Neural cell (in vitro differentiated cells): ENCODE measurements at regions not wholly inside any gene's neighbourhood (a gene's known extent, or its start where the extent isn't known, plus 50 kb on each side); places are given as distances from the start of the nearest gene placed in this dataset.

Source experiments
- H2AFZ ChIP-seq: fragments of 200-600, 300-800 bp; sonication (generic), shearing (Covaris generic); 2 replicates; pipeline ENCODE4 v1.6.0; 2014; ENCODE audit warnings: low read depth, mild to moderate bottlenecking, antibody characterized with exemption, low read length, moderate library complexity
- H3F3A ChIP-seq: fragments of 200-600 bp; shearing (Covaris generic); 2 replicates; pipeline ENCODE4 v1.6.1; 2016; ENCODE audit warnings: mild to moderate bottlenecking, moderate library complexity, mixed read lengths, antibody characterized with exemption, low read length; ENCODE audit not compliant: insufficient read depth, poor library complexity, severe bottlenecking
- H3K27ac ChIP-seq: fragments of 200-600, 300-800 bp; sonication (generic), shearing (Covaris generic); 2 replicates; pipeline ENCODE4 v1.5.1; 2014; ENCODE audit warnings: mild to moderate bottlenecking, low read length, moderate library complexity
- H3K27me3 ChIP-seq: fragments of 300-800, 200-600 bp; sonication (generic), shearing (Covaris generic); 2 replicates; pipeline ENCODE4 v1.6.0; 2014; ENCODE audit warnings: mild to moderate bottlenecking, low read depth, low read length, moderate library complexity; ENCODE audit not compliant: insufficient read depth
- H3K36me3 ChIP-seq: fragments of 300-800, 200-600 bp; sonication (generic), shearing (Covaris generic); 2 replicates; pipeline ENCODE4 v1.5.1; 2014; ENCODE audit warnings: mild to moderate bottlenecking, antibody characterized with exemption, low read length, moderate library complexity; ENCODE audit not compliant: insufficient read depth
- H3K4me2 ChIP-seq: fragments of 300-800, 200-600 bp; sonication (generic), shearing (Covaris generic); 2 replicates; pipeline ENCODE4 v1.6.0; 2014; ENCODE audit warnings: mild to moderate bottlenecking, low read length
- H3K4me3 ChIP-seq: fragments of 300-800, 200-600 bp; sonication (generic), shearing (Covaris generic); 2 replicates; pipeline ENCODE4 v1.5.1; 2014; ENCODE audit warnings: mild to moderate bottlenecking, low read length, moderate library complexity
- H3K79me2 ChIP-seq: fragments of 200-600 bp; shearing (Covaris generic); replicated peaks from 2 replicates; pipeline ENCODE4 v1.6.0; 2014; ENCODE audit warnings: mild to moderate bottlenecking, low read length, moderate library complexity; ENCODE audit not compliant: insufficient read depth
- H3K9ac ChIP-seq: fragments of 300-800, 200-600 bp; sonication (generic), shearing (Covaris generic); 2 replicates; pipeline ENCODE4 v1.6.1; 2016; ENCODE audit warnings: mild to moderate bottlenecking, low read length, mixed read lengths
- H3K9me2 ChIP-seq: fragments of 200-600 bp; shearing (Covaris generic); 2 replicates; pipeline ENCODE4 v1.6.1; 2016; ENCODE audit warnings: mild to moderate bottlenecking, low read length, mixed read lengths; ENCODE audit not compliant: insufficient read depth
- H3K9me3 ChIP-seq: fragments of 200-600, 300-800 bp; sonication (generic), shearing (Covaris generic); 2 replicates; pipeline ENCODE4 v1.6.1; 2016; ENCODE audit warnings: mild to moderate bottlenecking, mixed run types, low read length, moderate library complexity, mixed read lengths
- H4K20me1 ChIP-seq: fragments of 200-600 bp; shearing (Covaris generic); 2 replicates; pipeline ENCODE4 v1.6.1; 2016; ENCODE audit warnings: mild to moderate bottlenecking, mixed run types; ENCODE audit not compliant: insufficient read depth
- CTCF ChIP-seq: fragments of 450-650 bp; IDR thresholded peaks from 2 replicates; pipeline ENCODE4 v1.5.1; 2014; ENCODE audit warnings: antibody characterized with exemption, mild to moderate bottlenecking, moderate library complexity; ENCODE audit not compliant: poor library complexity, severe bottlenecking
- EP300 ChIP-seq: fragments of 450-650 bp; conservative IDR thresholded peaks from 2 replicates; pipeline ENCODE4 v1.6.1; 2014; ENCODE audit warnings: antibody characterized with exemption, mild to moderate bottlenecking, moderate library complexity; ENCODE audit not compliant: poor library complexity, severe bottlenecking
- EZH2 ChIP-seq: fragments of 200-600, 300-800 bp; shearing (Covaris generic), sonication (generic); IDR thresholded peaks from 2 replicates; pipeline ENCODE4 v1.6.1; 2014; ENCODE audit warnings: antibody characterized with exemption, low read length, borderline replicate concordance, mild to moderate bottlenecking; ENCODE audit not compliant: insufficient read depth, poor library complexity, severe bottlenecking
- MXI1 ChIP-seq: fragments of 450-650 bp; conservative IDR thresholded peaks from 2 replicates; pipeline ENCODE4 v1.6.1; 2014; ENCODE audit warnings: antibody characterized with exemption, mild to moderate bottlenecking; ENCODE audit not compliant: poor library complexity, severe bottlenecking
- POLR2AphosphoS5 ChIP-seq: IDR thresholded peaks from 2 replicates; pipeline ENCODE4 v1.6.1; 2012
- RAD21 ChIP-seq: fragments of 450-650 bp; conservative IDR thresholded peaks from 2 replicates; pipeline ENCODE4 v1.6.1; 2014; ENCODE audit warnings: antibody characterized with exemption, mild to moderate bottlenecking, moderate library complexity
- SMC3 ChIP-seq: fragments of 450-650 bp; conservative IDR thresholded peaks from 2 replicates; pipeline ENCODE4 v1.6.1; 2014; ENCODE audit warnings: antibody characterized with exemption, mild to moderate bottlenecking, moderate library complexity; ENCODE audit not compliant: poor library complexity
- TAF1 ChIP-seq: IDR thresholded peaks from 2 replicates; pipeline ENCODE4 v1.6.1; 2012; ENCODE audit warnings: low read depth
- TF ChIP-seq, protein P1 (sequence below): IDR thresholded peaks from 2 replicates; pipeline ENCODE4 v1.6.1; 2012; ENCODE audit warnings: borderline replicate concordance

GRCh38 chr1:219398815-219399396, 214.0 kb downstream of the ZC3H11B start:
- peaks cover 3% of the 10 kb centered on the region for H3K9me3 ChIP-seq
- no peaks in the 10 kb centered on the region for H3K36me3 ChIP-seq
- H3K9me2 ChIP-seq, result no peaks in the 10 kb centered on the region
- H3K9ac ChIP-seq, result no peak overlapping the region
- no peaks in the 10 kb centered on the region for H3K79me2 ChIP-seq
- no peaks in the 10 kb centered on the region for H4K20me1 ChIP-seq
- no peak overlapping the region for H3K4me3 ChIP-seq
- TF ChIP-seq TAF1, result no peak
- TF ChIP-seq EZH2, result no peak
- no peak for TF ChIP-seq SMC3
- no peak for TF ChIP-seq EP300
- TF ChIP-seq, protein P1, sequence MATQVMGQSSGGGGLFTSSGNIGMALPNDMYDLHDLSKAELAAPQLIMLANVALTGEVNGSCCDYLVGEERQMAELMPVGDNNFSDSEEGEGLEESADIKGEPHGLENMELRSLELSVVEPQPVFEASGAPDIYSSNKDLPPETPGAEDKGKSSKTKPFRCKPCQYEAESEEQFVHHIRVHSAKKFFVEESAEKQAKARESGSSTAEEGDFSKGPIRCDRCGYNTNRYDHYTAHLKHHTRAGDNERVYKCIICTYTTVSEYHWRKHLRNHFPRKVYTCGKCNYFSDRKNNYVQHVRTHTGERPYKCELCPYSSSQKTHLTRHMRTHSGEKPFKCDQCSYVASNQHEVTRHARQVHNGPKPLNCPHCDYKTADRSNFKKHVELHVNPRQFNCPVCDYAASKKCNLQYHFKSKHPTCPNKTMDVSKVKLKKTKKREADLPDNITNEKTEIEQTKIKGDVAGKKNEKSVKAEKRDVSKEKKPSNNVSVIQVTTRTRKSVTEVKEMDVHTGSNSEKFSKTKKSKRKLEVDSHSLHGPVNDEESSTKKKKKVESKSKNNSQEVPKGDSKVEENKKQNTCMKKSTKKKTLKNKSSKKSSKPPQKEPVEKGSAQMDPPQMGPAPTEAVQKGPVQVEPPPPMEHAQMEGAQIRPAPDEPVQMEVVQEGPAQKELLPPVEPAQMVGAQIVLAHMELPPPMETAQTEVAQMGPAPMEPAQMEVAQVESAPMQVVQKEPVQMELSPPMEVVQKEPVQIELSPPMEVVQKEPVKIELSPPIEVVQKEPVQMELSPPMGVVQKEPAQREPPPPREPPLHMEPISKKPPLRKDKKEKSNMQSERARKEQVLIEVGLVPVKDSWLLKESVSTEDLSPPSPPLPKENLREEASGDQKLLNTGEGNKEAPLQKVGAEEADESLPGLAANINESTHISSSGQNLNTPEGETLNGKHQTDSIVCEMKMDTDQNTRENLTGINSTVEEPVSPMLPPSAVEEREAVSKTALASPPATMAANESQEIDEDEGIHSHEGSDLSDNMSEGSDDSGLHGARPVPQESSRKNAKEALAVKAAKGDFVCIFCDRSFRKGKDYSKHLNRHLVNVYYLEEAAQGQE, result no peak
- no peak for TF ChIP-seq RAD21
- TF ChIP-seq POLR2AphosphoS5, result no peak
- TF ChIP-seq CTCF, result no peak
- TF ChIP-seq MXI1, result no peak
- no peak overlapping the region for H3K4me2 ChIP-seq
- H3K27me3 ChIP-seq, result no peaks in the 10 kb centered on the region
- no peak overlapping the region for H2AFZ ChIP-seq
- H3K27ac ChIP-seq, result no peak overlapping the region
- H3F3A ChIP-seq, result no peaks in the 10 kb centered on the region

- Histone ChIP-seq H2AFZ (no peak overlapping the region), H3K9ac (no peak overlapping the region), H4K20me1 (no peaks in the 10 kb centered on the region), H3F3A (no peaks in the 10 kb centered on the region), H3K79me2 (no peaks in the 10 kb centered on the region), H3K9me3 (peaks cover 3% of the 10 kb centered on the region), H3K4me2 (no peak overlapping the region), H3K36me3 (no peaks in the 10 kb centered on the region), H3K4me3 (no peak overlapping the region), H3K27ac (no peak overlapping the region), H3K9me2 (no peaks in the 10 kb centered on the region), H3K27me3 (no peaks in the 10 kb centered on the region)
- TF ChIP-seq SMC3, result no peak
- TF ChIP-seq, protein P1, result no peak
- no peak for TF ChIP-seq EP300
- TF ChIP-seq MXI1, result no peak
- TF ChIP-seq CTCF, result no peak
- TF ChIP-seq POLR2AphosphoS5, result no peak
- no peak for TF ChIP-seq EZH2
- no peak for TF ChIP-seq RAD21
- TF ChIP-seq TAF1, result no peak
These were observed 215.4 kb downstream of the ZC3H11B start for GRCh38 chr1:219397511-219397910.
